Stimulated activated memory B cell treated with anti-CD40 and anti-IgM and Interleukin-4, amounts not matched to agents 10 μg/mL and 1 μg/mL and 100 μg/mL, for 72 hours (primary cell): ENCODE measurements at regions not wholly inside any gene's neighbourhood (a gene's known extent, or its start where the extent isn't known, plus 50 kb on each side); places are given as distances from the start of the nearest gene placed in this dataset.

ENCODE experiments used
- ATAC-seq: fragments of 150-1000 bp; cut with Tn5 transposase; 2 replicates; pipeline ENCODE4 v1.10.0; 2021
- H3K27ac Mint-ChIP-seq: one replicate; pipeline ENCODE4 v1.8.0; 2022; ENCODE audit warnings: mild to moderate bottlenecking, mixed read lengths
- H3K27me3 Mint-ChIP-seq: one replicate; pipeline ENCODE4 v1.8.0; 2022; ENCODE audit warnings: mixed read lengths
- H3K36me3 Mint-ChIP-seq: one replicate; pipeline ENCODE4 v1.8.0; 2022; ENCODE audit warnings: mixed read lengths
- H3K4me1 Mint-ChIP-seq: one replicate; pipeline ENCODE4 v1.8.0; 2022; ENCODE audit warnings: mixed read lengths
- H3K4me3 Mint-ChIP-seq: one replicate; pipeline ENCODE4 v1.8.0; 2022; ENCODE audit warnings: mild to moderate bottlenecking, moderate library complexity, mixed read lengths
- H3K9me3 Mint-ChIP-seq: one replicate; pipeline ENCODE4 v1.8.0; 2022; ENCODE audit warnings: mixed read lengths

GRCh38 chr5:98243972-98244371 lies 529.5 kb upstream of the RGMB start:
- Mint-ChIP-seq H3K27me3 (no peaks in the 10 kb centered on the region), H3K4me3 (no peak overlapping the region), H3K9me3 (no peaks in the 10 kb centered on the region), H3K36me3 (no peaks in the 10 kb centered on the region), H3K27ac (no peak overlapping the region), H3K4me1 (no peaks in the 10 kb centered on the region)
- ATAC-seq = no peak

DNA sequence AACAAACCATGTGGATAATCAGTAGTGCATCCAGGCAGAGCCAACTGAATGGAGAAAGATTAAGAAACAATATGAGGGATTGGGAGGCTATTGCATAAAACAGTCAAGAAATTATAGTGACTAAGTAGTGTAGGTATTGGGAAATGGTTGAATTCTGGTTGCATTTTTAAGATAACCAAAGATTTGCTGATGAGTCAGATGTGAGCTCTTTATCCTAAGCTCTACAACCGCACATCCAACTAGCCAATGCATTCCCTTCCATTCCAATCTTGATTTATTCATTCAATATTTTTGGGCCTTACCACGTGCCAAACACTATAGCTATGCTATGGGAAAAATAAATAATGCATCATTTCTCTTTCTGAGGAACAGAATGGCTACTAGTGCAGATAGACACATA lies 524.5 kb upstream of the RGMB start:
- H3K27me3 Mint-ChIP-seq = no peaks in the 10 kb centered on the region
- ATAC-seq = no peak
- H3K9me3 Mint-ChIP-seq = no peaks in the 10 kb centered on the region
- no peak overlapping the region for H3K27ac Mint-ChIP-seq
- no peak overlapping the region for H3K4me3 Mint-ChIP-seq
- no peaks in the 10 kb centered on the region for H3K36me3 Mint-ChIP-seq
- H3K4me1 Mint-ChIP-seq = no peaks in the 10 kb centered on the region

GRCh38 chr5:98258939-98259338 lies 514.5 kb upstream of the RGMB start:
- H3K27me3 Mint-ChIP-seq = no peaks in the 10 kb centered on the region
- no peaks in the 10 kb centered on the region for H3K36me3 Mint-ChIP-seq
- no peak for ATAC-seq
- no peak overlapping the region for H3K4me3 Mint-ChIP-seq
- peaks cover 3% of the 10 kb centered on the region for H3K9me3 Mint-ChIP-seq
- H3K27ac Mint-ChIP-seq = no peak overlapping the region
- H3K4me1 Mint-ChIP-seq = no peaks in the 10 kb centered on the region

DNA sequence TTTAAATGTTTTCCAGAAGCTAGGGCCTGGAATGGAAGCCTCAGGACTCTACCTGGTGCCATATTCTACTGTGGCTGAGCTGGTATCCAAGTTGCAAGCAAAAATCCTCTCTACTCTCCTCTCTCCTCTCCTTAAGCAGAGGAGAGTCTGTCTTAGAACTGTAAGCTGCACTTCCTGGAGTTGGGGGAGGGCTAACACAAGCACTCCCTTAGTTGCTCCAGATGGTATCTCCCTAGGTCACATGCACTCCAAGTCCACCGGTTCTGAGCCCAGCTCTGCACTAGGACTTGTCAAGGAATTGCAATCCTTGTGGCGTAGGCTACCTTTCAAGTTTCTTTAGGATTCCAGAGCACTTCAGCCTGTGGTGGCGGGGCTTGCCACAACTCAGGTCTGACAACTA lies 513.9 kb upstream of the RGMB start:
- H3K27me3 Mint-ChIP-seq = no peaks in the 10 kb centered on the region
- no peak for ATAC-seq
- peaks cover 3% of the 10 kb centered on the region for H3K9me3 Mint-ChIP-seq
- H3K27ac Mint-ChIP-seq = no peak overlapping the region
- no peaks in the 10 kb centered on the region for H3K4me1 Mint-ChIP-seq
- no peak overlapping the region for H3K4me3 Mint-ChIP-seq
- no peaks in the 10 kb centered on the region for H3K36me3 Mint-ChIP-seq

- H3K4me1 Mint-ChIP-seq = no peaks in the 10 kb centered on the region
- no peak for ATAC-seq
- no peak overlapping the region for H3K4me3 Mint-ChIP-seq
- H3K9me3 Mint-ChIP-seq = peaks cover 4% of the 10 kb centered on the region
- H3K27ac Mint-ChIP-seq = no peak overlapping the region
- no peaks in the 10 kb centered on the region for H3K36me3 Mint-ChIP-seq
- H3K27me3 Mint-ChIP-seq = no peaks in the 10 kb centered on the region
Observed at GRCh38 chr5:98263084-98263483, 510.4 kb upstream of the RGMB start.

DNA sequence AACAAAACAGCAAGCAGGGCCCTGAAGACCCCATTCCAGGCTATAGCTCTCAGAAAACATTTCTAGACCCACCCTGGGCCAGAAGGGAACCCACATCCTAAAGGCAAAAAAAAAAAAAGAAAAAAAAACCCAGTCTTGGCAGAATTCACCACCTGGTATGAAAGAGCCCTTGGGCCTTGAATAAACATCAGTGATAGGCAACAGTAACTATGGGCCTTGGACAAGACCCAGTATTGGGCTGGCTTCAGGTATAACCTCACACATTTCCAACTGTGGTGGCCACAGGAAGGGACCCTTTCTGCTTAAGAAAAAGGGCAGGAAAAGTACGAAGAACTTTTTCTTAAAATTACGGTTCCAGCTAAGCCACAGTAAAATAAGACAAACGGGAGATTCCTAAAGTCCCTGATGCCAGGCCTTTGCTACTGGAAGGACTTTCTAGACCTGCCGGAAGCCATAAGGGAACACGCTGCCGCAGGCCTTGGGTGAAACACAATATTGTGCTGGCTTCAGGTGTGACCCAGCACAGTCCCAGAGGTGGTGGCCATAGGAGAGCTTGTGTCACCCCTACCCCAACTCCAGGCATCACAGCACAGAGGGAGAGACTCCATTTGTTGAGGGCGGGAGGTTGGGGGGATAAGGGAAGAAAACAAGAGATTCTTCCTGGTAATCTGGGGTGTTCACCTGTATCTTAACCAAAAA lies 505.2 kb upstream of the RGMB start:
- no peak overlapping the region for H3K4me3 Mint-ChIP-seq
- H3K27ac Mint-ChIP-seq = no peak overlapping the region
- peaks cover 4% of the 10 kb centered on the region for H3K9me3 Mint-ChIP-seq
- no peaks in the 10 kb centered on the region for H3K27me3 Mint-ChIP-seq
- no peak for ATAC-seq
- H3K36me3 Mint-ChIP-seq = no peaks in the 10 kb centered on the region
- H3K4me1 Mint-ChIP-seq = no peaks in the 10 kb centered on the region

GRCh38 chr5:98275980-98276379 lies 497.5 kb upstream of the RGMB start:
- ATAC-seq = no peak
- H3K27ac Mint-ChIP-seq = no peak overlapping the region
- H3K9me3 Mint-ChIP-seq = no peaks in the 10 kb centered on the region
- no peak overlapping the region for H3K4me3 Mint-ChIP-seq
- H3K36me3 Mint-ChIP-seq = no peaks in the 10 kb centered on the region
- H3K4me1 Mint-ChIP-seq = no peaks in the 10 kb centered on the region
- H3K27me3 Mint-ChIP-seq = no peaks in the 10 kb centered on the region

GRCh38 chr5:98282521-98282920 lies 490.9 kb upstream of the RGMB start:
- Mint-ChIP-seq H3K27ac (no peak overlapping the region), H3K27me3 (peaks cover 8% of the 10 kb centered on the region), H3K4me3 (no peak overlapping the region), H3K36me3 (no peaks in the 10 kb centered on the region), H3K4me1 (no peaks in the 10 kb centered on the region), H3K9me3 (no peaks in the 10 kb centered on the region)
- no peak for ATAC-seq

- no peak overlapping the region for H3K4me3 Mint-ChIP-seq
- H3K27me3 Mint-ChIP-seq = no peaks in the 10 kb centered on the region
- no peaks in the 10 kb centered on the region for H3K9me3 Mint-ChIP-seq
- no peak overlapping the region for H3K27ac Mint-ChIP-seq
- no peaks in the 10 kb centered on the region for H3K36me3 Mint-ChIP-seq
- ATAC-seq = no peak
- no peaks in the 10 kb centered on the region for H3K4me1 Mint-ChIP-seq
Observed at GRCh38 chr5:98292496-98292895, 481.0 kb upstream of the RGMB start.

DNA sequence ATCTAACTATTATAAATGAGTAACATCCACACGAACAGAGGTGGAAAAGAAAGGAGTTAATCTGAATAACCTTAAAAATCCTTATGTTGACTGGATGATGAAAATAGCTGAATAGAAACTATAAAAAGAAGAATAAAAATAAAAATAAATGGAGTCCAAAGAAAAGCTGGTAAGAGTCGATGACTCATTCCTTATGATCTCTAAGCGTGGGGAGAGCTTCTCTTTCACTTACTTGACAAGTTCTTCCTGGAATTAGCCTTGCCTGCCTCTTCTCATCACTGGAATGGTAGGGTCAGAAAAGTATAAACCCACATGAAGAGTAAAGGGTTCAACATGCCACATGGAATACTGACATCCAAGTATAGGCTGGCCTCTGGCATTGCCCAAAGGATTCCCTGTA lies 477.0 kb upstream of the RGMB start:
- Mint-ChIP-seq H3K4me3 (no peak overlapping the region), H3K4me1 (no peaks in the 10 kb centered on the region), H3K27ac (no peak overlapping the region), H3K36me3 (no peaks in the 10 kb centered on the region), H3K27me3 (no peaks in the 10 kb centered on the region), H3K9me3 (no peaks in the 10 kb centered on the region)
- no peak for ATAC-seq

GRCh38 chr5:98299435-98299834 lies 474.0 kb upstream of the RGMB start:
- H3K36me3 Mint-ChIP-seq = no peaks in the 10 kb centered on the region
- no peak for ATAC-seq
- no peak overlapping the region for H3K27ac Mint-ChIP-seq
- H3K4me1 Mint-ChIP-seq = no peaks in the 10 kb centered on the region
- H3K27me3 Mint-ChIP-seq = no peaks in the 10 kb centered on the region
- H3K9me3 Mint-ChIP-seq = no peaks in the 10 kb centered on the region
- H3K4me3 Mint-ChIP-seq = no peak overlapping the region

DNA sequence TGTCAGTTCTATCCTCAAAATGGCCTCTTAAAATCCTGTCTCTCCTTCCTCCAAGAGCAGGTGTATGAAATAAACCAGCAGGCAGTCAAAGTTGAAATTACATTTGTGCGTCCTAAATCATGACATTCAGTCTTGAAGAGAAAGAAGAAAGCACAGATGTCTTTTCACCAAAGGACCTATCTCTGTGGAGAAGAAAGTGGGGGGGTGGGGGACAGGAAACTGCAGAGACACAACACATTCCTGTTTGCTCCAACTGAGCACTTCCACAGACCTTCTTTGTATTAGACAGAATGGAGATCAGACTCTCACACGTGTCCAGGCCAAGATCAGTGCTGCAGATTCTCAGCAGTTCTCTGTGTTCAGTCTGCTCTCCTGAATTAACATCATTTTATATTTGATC lies 471.9 kb upstream of the RGMB start:
- H3K4me1 Mint-ChIP-seq = no peaks in the 10 kb centered on the region
- no peaks in the 10 kb centered on the region for H3K27me3 Mint-ChIP-seq
- no peak overlapping the region for H3K27ac Mint-ChIP-seq
- no peaks in the 10 kb centered on the region for H3K36me3 Mint-ChIP-seq
- ATAC-seq = no peak
- no peaks in the 10 kb centered on the region for H3K9me3 Mint-ChIP-seq
- no peak overlapping the region for H3K4me3 Mint-ChIP-seq

DNA sequence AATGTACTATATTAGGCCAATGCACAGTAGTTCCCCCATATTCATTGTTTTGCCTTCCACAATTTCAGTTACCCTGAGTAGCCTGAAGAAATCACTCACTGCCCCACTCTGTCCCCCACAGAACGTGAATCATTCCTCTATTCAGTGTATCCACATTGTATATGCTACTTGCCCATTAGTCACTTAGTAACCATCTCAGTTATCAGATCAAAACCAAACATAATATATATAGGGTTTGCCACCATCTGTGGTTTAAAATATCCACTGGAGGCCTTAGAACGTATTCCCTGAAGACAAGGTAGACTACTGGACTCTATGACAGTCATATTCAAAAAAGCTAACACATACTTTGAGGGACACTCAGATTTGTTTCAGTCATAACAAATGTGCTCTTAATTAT lies 465.7 kb upstream of the RGMB start:
- ATAC-seq = no peak
- Mint-ChIP-seq H3K9me3 (no peaks in the 10 kb centered on the region), H3K27me3 (no peaks in the 10 kb centered on the region), H3K4me1 (peaks cover 7% of the 10 kb centered on the region), H3K27ac (no peak overlapping the region), H3K4me3 (no peak overlapping the region), H3K36me3 (no peaks in the 10 kb centered on the region)

GRCh38 chr5:98308231-98308630 lies 465.2 kb upstream of the RGMB start:
- Mint-ChIP-seq H3K4me3 (no peak overlapping the region), H3K9me3 (no peaks in the 10 kb centered on the region), H3K4me1 (peaks cover 7% of the 10 kb centered on the region), H3K27ac (no peak overlapping the region), H3K36me3 (no peaks in the 10 kb centered on the region), H3K27me3 (no peaks in the 10 kb centered on the region)
- ATAC-seq = no peak

GRCh38 chr5:98308960-98309359 lies 464.5 kb upstream of the RGMB start:
- Mint-ChIP-seq H3K36me3 (no peaks in the 10 kb centered on the region), H3K4me3 (no peak overlapping the region), H3K27me3 (no peaks in the 10 kb centered on the region), H3K4me1 (peaks cover 7% of the 10 kb centered on the region), H3K27ac (no peak overlapping the region), H3K9me3 (no peaks in the 10 kb centered on the region)
- ATAC-seq = no peak

GRCh38 chr5:98309785-98310598 lies 463.5 kb upstream of the RGMB start:
- ATAC-seq = peak; percentile 37
- H3K9me3 Mint-ChIP-seq = no peaks in the 10 kb centered on the region
- H3K4me3 Mint-ChIP-seq = no peak overlapping the region
- H3K27me3 Mint-ChIP-seq = no peaks in the 10 kb centered on the region
- H3K36me3 Mint-ChIP-seq = no peaks in the 10 kb centered on the region
- H3K4me1 Mint-ChIP-seq = peaks cover 7% of the 10 kb centered on the region
- H3K27ac Mint-ChIP-seq = no peak overlapping the region
